GM19043 (cell line): ENCODE measurements at regions not wholly inside any gene's neighbourhood (a gene's known extent, or its start where the extent isn't known, plus 50 kb on each side); places are given as distances from the start of the nearest gene placed in this dataset.
"Not testable (repeated sequence)": the region's sequence is repeated elsewhere in the genome, so short reads cannot be mapped to it uniquely, and the experiment has no call there.

Experiments used
- ATAC-seq: cut with Tn5 transposase; IDR thresholded peaks from one replicate; pipeline ENCODE4 v1.9.1; 2021; ENCODE audit warnings: low read depth; ENCODE audit not compliant: unreplicated experiment

DNA sequence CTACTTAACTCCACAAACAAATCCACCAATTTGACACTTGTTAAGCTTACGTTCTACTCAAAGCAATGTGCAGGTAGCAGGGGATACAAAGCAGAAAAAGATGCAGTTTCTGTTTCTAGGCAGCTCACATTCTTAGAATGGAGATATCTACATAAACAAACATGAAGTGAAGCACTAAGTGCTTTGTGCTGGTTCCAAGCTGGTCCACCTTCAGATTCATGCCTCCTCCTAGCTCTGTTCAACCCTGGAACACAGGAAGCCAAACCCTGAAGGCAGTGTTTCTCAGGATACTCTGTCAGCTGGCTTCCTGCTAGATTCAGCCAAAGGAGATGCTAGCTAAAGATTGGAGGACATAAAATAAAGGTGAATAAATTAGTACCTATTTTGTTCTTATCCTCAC lies 55.3 kb upstream of the NOL4 start:
- ATAC-seq: no peak

DNA sequence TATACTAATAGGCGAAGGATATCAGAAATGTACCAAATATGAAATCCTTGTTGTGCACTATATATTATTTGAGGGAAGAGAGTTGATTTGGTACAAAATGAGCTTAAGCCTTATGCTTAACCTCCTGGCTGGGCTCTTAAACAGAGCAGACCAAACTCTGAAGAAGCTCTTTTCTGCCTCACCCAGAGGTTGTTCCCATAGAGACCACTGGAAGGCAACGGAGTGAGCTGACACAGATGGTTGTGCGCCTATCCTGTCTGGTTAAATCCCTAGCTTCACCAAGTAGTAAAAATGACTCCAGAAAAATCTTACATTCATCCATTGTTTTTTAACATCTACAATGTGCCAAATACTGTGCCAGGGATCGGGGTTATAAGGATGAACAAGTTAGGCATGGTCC lies 55.9 kb upstream of the NOL4 start:
- no peak for ATAC-seq

- ATAC-seq: no peak
Observed at GRCh38 chr18:34281290-34281689, 56.6 kb upstream of the NOL4 start.

GRCh38 chr18:34281722-34282121 lies 57.0 kb upstream of the NOL4 start:
- ATAC-seq: no peak

GRCh38 chr18:34283506-34283905 lies 58.8 kb upstream of the NOL4 start:
- ATAC-seq: no peak

- no peak for ATAC-seq
Observed at GRCh38 chr18:34287825-34288224, 63.1 kb upstream of the NOL4 start.

GRCh38 chr18:34292594-34292993 lies 67.9 kb upstream of the NOL4 start:
- ATAC-seq: no peak

DNA sequence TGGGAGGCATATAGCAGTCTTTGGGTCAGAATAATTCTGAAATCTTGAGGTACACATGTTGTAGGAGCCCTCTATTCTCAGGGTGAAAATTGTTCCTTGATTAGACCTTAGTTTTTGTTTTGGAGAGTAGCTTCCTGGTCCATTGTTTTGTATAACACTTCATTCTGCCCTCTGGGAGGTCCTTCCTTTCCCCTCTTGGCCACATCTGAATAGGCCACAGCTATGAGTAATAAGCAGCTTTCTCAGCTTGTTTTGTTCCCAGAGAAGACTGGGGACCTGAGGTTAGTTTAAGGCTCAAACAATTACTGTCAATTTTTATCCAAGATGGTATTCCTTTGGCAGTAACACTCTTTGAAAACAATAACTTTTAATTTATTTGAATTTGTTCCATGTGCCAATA lies 72.6 kb upstream of the NOL4 start:
- no peak for ATAC-seq

DNA sequence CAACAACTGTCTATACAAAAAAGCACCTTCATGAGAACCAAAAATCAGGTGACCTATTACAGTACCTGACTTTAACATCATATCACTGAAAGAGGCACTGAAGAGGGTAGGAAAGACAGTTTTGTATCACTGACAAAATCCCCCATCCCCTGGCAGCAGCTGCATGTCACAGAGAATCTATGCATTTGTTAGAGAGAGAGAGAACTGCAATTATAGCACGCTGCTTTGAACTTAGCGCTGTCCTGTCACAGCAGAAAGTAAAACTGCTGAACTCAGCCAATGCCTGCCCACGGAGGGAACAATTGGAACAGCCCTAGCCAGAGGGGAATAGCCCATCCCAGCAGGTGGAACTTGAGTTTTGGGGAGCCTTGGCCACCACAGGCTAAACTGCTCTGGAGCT lies 75.1 kb upstream of the NOL4 start:
- ATAC-seq: no peak

DNA sequence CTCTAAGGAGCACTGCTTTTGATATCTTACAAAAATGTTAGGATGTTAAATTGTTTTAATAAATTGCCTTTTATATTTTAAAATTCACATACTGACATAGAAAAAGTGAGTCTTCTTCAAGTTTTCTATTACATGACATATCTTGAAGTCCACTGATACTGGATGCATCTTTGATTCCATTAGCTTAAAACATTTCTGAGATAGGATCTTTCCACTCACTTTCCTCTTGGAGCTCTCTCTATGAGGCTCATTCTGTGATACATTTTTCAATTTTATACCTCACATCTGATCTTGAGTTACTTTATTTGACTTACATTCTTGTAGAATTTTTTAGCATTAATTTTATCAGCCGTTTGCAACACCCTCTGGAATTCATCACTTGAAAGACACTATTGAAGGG lies 86.8 kb upstream of the NOL4 start:
- ATAC-seq: no peak

GRCh38 chr18:34314847-34315246 lies 90.1 kb upstream of the NOL4 start:
- no peak for ATAC-seq

DNA sequence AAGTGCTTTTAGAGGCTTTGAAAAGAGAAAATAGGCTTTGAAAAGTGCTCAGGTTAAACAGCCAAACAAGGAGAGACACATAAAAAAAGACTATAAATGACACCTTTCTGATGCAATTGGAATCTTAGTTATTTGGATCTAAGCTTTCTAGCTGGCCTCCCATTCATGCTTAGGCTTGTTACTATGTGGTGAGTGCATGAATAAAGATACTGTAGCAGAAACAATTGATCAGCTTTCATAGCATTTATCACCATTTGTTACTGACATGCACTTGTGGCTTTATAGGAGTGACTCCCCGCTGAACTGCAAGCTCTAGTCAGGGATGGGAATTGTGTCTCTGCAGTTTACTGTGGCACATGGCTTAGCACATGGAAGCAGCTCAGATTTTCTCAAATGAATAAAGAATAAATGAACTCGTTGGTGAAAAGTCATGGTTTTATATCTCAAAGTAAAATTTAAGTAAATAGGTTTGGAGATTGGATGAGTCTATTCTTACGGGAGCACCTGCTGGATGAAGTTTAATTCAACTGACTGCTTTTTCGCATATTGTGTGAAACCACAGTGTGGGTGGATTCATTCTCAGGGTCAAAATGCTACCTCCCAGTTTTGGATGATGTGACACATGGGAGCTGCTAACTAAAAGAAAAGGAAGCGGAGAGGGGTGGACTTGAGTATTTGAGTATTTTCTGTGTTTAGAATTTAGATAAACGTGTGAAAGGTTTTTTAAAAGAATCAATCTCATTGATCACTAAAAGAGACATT lies 91.1 kb upstream of the NOL4 start:
- no peak for ATAC-seq

- ATAC-seq: no peak
Observed at GRCh38 chr18:34320267-34320666, 95.6 kb upstream of the NOL4 start.

GRCh38 chr18:34321066-34321465 lies 96.4 kb upstream of the NOL4 start:
- ATAC-seq: peak; percentile 67

DNA sequence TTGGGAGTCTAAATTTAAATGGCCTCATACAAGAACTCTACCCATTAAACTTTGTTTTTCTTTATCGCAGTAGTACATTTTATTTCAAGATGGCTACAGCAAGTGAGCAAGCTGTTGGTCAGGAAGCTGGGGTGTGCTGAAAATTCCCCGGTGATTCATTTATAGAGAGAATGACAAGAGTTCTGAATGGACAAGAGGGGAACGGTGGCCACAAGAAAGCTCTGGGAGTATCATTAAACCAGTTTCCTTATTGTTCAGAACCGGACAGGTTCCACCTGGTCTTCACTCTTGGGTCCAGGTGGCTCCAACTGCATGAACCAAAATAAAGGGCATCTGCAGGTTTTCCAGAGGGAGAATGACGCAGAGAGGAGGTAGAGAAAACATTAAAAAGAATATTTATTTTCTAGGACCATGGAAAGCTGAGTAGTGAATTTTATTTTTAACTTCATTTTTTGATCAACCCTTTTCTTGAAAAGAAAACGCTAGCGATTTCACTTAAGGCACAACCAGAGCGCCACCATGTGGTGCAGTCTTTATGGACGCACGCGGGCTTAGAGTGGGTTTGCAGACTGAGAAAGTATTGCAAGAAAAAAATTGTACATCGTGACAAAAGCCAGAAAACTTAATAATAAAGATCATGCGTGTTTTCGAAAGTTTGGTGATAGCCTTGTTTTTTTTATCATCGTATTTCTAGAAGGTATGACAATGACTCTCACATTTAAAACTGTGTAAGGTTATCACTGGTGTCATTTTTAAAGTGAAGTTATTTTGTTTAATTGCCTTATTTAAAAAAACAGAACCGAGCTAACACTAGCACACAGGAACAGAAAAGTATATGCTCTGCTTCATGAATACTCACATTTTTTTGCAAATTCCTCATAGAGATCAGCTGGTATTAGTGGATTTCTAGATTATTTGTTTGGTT lies 97.9 kb upstream of the NOL4 start:
- no peak for ATAC-seq

- no peak for ATAC-seq
Observed at GRCh38 chr18:34329840-34330239, 105.1 kb upstream of the NOL4 start.

- no peak for ATAC-seq
Observed at GRCh38 chr18:34330308-34330707, 105.6 kb upstream of the NOL4 start.

DNA sequence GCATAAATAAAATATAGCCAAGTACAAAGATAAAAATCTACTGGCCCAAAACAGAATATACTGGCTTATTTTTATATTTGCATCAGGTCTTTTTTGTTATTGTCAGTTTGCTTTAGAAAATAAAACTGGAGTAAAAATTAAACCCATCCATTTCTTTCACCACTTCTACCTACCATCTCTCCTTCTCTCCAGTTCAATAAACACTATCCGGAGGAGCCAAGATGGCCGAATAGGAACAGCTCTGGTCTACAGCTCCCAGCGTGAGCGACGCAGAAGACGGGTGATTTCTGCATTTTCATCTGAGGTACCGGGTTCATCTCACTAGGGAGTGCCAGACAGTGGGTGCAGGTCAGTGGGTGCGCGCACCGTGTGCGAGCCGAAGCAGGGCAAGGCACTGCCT lies 106.2 kb upstream of the NOL4 start:
- ATAC-seq: not testable (repeated sequence)

GRCh38 chr18:34331343-34331742 lies 106.6 kb upstream of the NOL4 start:
- not testable (repeated sequence) for ATAC-seq

- ATAC-seq: no peak
Observed at GRCh38 chr18:34339155-34339554, 114.4 kb upstream of the NOL4 start.

DNA sequence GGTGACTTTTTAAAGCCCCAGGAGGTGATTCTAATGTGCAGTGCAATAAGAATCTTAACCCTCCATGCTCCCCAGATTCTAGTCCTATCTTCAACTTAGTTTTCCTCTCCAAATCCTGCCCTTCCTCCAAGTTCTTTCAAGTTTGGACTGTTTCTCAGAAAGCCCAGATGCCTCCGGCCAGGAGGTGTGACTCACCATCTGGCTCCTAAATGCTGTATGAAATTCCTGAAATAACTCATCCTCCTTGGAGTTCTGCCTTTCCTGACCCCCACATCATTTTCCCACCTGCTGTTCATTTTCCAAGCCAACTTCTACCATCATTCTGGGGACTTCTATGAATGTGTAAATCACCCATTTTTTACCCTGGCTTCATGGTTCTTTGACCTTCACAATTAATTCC lies 118.2 kb upstream of the NOL4 start:
- ATAC-seq: no peak

- ATAC-seq: no peak
Observed at GRCh38 chr18:34345738-34346137, 121.0 kb upstream of the NOL4 start.
